ENCODE measurements at regions not wholly inside any gene's neighbourhood (a gene's known extent, or its start where the extent isn't known, plus 50 kb on each side); places are given as distances from the start of the nearest gene placed in this dataset.

DNA sequence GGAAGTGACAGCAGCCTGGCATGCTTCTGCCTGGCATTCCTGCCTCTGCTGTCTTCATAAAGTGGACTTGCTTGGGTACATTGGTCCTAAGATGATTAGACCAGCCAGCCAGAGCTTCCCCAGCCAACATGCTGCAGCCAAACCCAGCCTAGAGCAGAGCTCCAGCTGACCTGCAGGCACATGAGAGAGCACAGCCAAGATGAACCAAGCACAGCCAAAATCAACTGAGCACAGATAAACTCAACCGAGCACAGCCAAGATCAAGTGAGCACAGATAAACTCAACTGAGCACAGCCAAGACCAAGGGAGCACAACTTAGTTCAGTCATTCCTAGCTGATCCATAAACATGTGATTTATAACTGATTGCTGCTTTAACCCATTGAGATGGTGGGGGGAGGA is 266.5 kb downstream of the MSX2 start:
- DNase-seq (ENCODE audit: low spot score) = no peak
- TF ChIP-seq TEAD4 (CRISPR knock-in tag; IDR thresholded peaks at IDR 0.05) (no peak), NFYB (CRISPR knock-in tag; conservative IDR thresholded peaks at IDR 0.05; ENCODE audit: low read depth) (0 out of 2 replicates have a peak, but pooled peaks have one; percentile 26), ELF4 (CRISPR knock-in tag; IDR thresholded peaks at IDR 0.05; ENCODE audit: low read depth) (no peak), MXD4 (CRISPR knock-in tag; IDR thresholded peaks at IDR 0.05; ENCODE audit: borderline replicate concordance) (no peak)
- H3K9me3 Mint-ChIP-seq = no peaks in the 10 kb centered on the region
- H3K4me3 Mint-ChIP-seq = no peak overlapping the region
- H3K4me1 Mint-ChIP-seq = no peaks in the 10 kb centered on the region
- H3K27ac Mint-ChIP-seq = no peak overlapping the region
- POLR2A ChIA-PET = no interaction called here
- peaks cover 2% of the 10 kb centered on the region; the same call in 1 of the 2 replicates for H3K27me3 Mint-ChIP-seq (ENCODE audit: low read depth)
- CTCF ChIA-PET = no interaction called here
- ATAC-seq = no peak
- no peaks in the 10 kb centered on the region for H3K36me3 Mint-ChIP-seq

DNA sequence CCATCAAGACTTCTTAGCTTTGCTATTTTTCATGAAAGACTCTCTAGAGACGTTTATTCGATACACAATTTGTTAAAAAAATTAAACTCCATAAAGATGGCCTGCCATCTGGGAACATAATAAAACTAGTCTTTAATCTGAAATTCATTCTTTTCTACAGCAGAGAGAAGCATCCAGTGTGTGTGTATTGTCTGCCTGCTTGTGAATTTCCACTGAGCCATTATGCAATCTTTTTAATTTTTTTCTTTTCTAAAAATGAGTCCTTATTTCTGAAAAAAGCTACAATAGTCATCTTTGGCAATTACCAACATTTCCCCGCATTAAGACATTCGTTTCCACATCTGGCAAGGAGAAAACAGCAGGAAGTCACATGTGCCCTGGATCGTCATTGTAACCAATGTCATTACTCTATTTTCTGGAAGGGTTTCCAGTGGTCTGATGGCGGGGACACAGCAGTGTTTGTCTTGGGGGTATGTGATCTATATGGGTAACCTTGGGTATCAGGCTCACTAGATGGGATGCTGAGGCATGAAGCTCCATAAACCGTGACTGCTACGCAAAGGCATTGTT is 263.1 kb downstream of the MSX2 start:
- ATAC-seq = no peak
- no peak for DNase-seq (ENCODE audit: low spot score)
- Mint-ChIP-seq H3K27me3 (ENCODE audit: low read depth) (peaks cover 2% of the 10 kb centered on the region; the same call in 1 of the 2 replicates), H3K4me1 (peaks cover under 1% of the 10 kb centered on the region), H3K27ac (no peak overlapping the region), H3K4me3 (no peak overlapping the region), H3K36me3 (no peaks in the 10 kb centered on the region), H3K9me3 (0 out of 2 replicates have a peak, but pooled peaks cover 4% of the 10 kb centered on the region)
- ChIA-PET POLR2A (no interaction called here), CTCF (no interaction called here)
- TF ChIP-seq, protein P1, sequence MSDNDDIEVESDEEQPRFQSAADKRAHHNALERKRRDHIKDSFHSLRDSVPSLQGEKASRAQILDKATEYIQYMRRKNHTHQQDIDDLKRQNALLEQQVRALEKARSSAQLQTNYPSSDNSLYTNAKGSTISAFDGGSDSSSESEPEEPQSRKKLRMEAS (CRISPR knock-in tag; IDR thresholded peaks at IDR 0.05) = no peak

DNA sequence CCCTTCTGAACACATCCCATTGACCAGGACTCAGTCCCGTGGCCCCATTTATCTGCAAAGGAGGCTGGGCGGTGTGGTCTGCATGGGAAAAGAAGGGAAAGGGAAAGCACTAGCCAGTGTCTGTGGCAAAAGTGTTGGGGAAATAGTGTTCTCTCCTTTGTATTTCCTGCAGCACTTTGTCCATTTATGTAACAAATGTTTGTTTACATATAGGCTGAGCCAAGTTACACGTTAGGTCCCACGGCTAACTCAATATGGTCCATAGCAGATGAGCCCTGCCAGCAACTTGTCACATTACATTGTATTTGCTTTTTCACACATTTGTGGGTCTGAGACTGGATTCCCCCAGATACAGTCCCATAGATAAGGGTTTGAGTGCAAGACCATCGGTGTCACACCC is 260.5 kb downstream of the MSX2 start:
- H3K4me1 Mint-ChIP-seq = peaks cover 12% of the 10 kb centered on the region
- POLR2A ChIA-PET = no interaction called here
- H3K27ac Mint-ChIP-seq = no peak overlapping the region
- DNase-seq (ENCODE audit: low spot score) = no peak
- CTCF ChIA-PET = no interaction called here
- H3K36me3 Mint-ChIP-seq = no peaks in the 10 kb centered on the region
- TF ChIP-seq KAT7 (CRISPR knock-in tag; IDR thresholded peaks at IDR 0.05; ENCODE audit: borderline replicate concordance) (no peak), ATF1 (CRISPR knock-in tag; IDR thresholded peaks at IDR 0.05) (no peak), NR1H2 (CRISPR knock-in tag; IDR thresholded peaks at IDR 0.05) (no peak), RORB (CRISPR knock-in tag; IDR thresholded peaks at IDR 0.05) (no peak), ZNF396 (CRISPR knock-in tag; IDR thresholded peaks at IDR 0.05; ENCODE audit: borderline replicate concordance) (no peak)
- TF ChIP-seq, protein P2, sequence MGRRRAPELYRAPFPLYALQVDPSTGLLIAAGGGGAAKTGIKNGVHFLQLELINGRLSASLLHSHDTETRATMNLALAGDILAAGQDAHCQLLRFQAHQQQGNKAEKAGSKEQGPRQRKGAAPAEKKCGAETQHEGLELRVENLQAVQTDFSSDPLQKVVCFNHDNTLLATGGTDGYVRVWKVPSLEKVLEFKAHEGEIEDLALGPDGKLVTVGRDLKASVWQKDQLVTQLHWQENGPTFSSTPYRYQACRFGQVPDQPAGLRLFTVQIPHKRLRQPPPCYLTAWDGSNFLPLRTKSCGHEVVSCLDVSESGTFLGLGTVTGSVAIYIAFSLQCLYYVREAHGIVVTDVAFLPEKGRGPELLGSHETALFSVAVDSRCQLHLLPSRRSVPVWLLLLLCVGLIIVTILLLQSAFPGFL (CRISPR knock-in tag; IDR thresholded peaks at IDR 0.05; ENCODE audit: borderline replicate concordance) = no peak
- TF ChIP-seq, protein P3, sequence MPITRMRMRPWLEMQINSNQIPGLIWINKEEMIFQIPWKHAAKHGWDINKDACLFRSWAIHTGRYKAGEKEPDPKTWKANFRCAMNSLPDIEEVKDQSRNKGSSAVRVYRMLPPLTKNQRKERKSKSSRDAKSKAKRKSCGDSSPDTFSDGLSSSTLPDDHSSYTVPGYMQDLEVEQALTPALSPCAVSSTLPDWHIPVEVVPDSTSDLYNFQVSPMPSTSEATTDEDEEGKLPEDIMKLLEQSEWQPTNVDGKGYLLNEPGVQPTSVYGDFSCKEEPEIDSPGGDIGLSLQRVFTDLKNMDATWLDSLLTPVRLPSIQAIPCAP (CRISPR knock-in tag; IDR thresholded peaks at IDR 0.05) = no peak
- 0 out of 2 replicates have a peak, but pooled peaks cover 4% of the 10 kb centered on the region for H3K9me3 Mint-ChIP-seq
- no peak overlapping the region for H3K4me3 Mint-ChIP-seq
- ATAC-seq = no peak
- H3K27me3 Mint-ChIP-seq (ENCODE audit: low read depth) = no peaks in the 10 kb centered on the region

DNA sequence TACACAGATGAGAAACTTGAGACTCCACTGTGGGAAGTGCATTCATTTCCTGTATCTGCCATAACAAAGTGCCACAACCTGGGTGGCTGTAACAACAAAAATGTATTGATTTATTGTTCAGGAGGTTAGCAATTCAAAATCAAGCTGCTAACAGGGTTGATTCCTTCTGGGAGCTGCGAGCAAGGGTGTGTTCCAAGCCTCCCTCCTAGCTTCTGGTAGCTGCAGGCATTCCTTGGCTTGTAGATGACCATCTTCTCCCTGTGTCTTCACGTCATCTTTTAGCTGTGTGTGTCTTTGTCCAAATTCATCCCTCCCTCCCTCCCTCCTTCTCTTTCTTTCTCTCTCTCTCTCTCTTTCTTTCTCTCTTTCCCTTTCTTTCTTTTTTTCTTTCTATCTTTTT is 258.1 kb downstream of the MSX2 start:
- Mint-ChIP-seq H3K9me3 (0 out of 2 replicates have a peak, but pooled peaks cover 4% of the 10 kb centered on the region), H3K27ac (no peak overlapping the region), H3K4me1 (peaks cover 12% of the 10 kb centered on the region), H3K36me3 (no peaks in the 10 kb centered on the region), H3K27me3 (ENCODE audit: low read depth) (no peaks in the 10 kb centered on the region), H3K4me3 (no peak overlapping the region)
- CTCF ChIA-PET = interaction anchor here (0.6 kb wide), 1 partner anchor 551 kb away, joined by 3 read pairs; no protein-coding TSS in a partner anchor
- POLR2A ChIA-PET = no interaction called here
- ATAC-seq (no peak), DNase-seq (ENCODE audit: low spot score) (no peak)
- TF ChIP-seq TCF7 (CRISPR knock-in tag; IDR thresholded peaks at IDR 0.05; ENCODE audit: low read depth) = no peak
- no peak for TF ChIP-seq ZNF416 (CRISPR knock-in tag; IDR thresholded peaks at IDR 0.05)
- TF ChIP-seq, protein P4, sequence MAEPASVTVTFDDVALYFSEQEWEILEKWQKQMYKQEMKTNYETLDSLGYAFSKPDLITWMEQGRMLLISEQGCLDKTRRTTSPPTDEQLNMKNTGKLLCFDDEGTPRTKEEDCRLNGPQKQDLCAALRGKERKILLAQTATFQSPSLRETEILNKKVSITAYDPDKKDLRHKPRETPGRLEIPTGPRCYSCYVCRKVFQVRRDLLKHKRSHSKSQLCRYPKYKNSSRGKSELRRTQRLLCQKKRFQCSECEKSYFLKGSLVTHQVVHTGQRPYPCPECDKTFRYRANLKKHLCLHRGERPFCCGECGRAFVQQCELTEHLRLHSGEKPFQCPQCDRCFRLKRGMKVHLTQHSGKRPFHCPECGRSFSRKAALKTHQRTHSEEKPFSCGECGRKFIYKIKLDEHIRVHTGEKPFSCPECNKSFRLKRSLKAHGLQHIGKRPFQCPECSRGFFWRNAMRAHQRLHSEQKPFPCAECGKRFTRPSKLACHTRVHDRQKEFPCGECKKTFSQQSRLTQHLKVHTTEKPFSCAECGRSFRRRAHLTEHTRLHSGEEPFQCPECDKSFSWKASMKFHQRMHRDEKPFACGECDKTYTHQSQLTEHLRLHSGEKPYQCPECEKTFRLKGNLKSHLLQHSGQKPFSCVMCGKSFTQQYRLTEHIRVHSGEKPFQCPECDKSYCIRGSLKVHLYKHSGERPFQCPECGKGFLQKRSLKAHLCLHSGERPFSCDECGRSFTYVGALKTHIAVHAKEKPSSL (CRISPR knock-in tag; conservative IDR thresholded peaks at IDR 0.05) = no peak
- no peak for TF ChIP-seq NFATC4 (CRISPR knock-in tag; IDR thresholded peaks at IDR 0.05)
- TF ChIP-seq, protein P5, sequence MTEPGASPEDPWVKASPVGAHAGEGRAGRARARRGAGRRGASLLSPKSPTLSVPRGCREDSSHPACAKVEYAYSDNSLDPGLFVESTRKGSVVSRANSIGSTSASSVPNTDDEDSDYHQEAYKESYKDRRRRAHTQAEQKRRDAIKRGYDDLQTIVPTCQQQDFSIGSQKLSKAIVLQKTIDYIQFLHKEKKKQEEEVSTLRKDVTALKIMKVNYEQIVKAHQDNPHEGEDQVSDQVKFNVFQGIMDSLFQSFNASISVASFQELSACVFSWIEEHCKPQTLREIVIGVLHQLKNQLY (CRISPR knock-in tag; IDR thresholded peaks at IDR 0.05) = no peak
- TF ChIP-seq, protein P6, sequence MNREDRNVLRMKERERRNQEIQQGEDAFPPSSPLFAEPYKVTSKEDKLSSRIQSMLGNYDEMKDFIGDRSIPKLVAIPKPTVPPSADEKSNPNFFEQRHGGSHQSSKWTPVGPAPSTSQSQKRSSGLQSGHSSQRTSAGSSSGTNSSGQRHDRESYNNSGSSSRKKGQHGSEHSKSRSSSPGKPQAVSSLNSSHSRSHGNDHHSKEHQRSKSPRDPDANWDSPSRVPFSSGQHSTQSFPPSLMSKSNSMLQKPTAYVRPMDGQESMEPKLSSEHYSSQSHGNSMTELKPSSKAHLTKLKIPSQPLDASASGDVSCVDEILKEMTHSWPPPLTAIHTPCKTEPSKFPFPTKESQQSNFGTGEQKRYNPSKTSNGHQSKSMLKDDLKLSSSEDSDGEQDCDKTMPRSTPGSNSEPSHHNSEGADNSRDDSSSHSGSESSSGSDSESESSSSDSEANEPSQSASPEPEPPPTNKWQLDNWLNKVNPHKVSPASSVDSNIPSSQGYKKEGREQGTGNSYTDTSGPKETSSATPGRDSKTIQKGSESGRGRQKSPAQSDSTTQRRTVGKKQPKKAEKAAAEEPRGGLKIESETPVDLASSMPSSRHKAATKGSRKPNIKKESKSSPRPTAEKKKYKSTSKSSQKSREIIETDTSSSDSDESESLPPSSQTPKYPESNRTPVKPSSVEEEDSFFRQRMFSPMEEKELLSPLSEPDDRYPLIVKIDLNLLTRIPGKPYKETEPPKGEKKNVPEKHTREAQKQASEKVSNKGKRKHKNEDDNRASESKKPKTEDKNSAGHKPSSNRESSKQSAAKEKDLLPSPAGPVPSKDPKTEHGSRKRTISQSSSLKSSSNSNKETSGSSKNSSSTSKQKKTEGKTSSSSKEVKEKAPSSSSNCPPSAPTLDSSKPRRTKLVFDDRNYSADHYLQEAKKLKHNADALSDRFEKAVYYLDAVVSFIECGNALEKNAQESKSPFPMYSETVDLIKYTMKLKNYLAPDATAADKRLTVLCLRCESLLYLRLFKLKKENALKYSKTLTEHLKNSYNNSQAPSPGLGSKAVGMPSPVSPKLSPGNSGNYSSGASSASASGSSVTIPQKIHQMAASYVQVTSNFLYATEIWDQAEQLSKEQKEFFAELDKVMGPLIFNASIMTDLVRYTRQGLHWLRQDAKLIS (CRISPR knock-in tag; IDR thresholded peaks at IDR 0.05; ENCODE audit: borderline replicate concordance) = no peak
- no peak for TF ChIP-seq IRF2 (CRISPR knock-in tag; IDR thresholded peaks at IDR 0.05; ENCODE audit: borderline replicate concordance, low read depth)
- TF ChIP-seq, protein P7, sequence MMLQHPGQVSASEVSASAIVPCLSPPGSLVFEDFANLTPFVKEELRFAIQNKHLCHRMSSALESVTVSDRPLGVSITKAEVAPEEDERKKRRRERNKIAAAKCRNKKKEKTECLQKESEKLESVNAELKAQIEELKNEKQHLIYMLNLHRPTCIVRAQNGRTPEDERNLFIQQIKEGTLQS (CRISPR knock-in tag; conservative IDR thresholded peaks at IDR 0.05) = no peak

All from WTC11 (cell line).